Fibroblast of skin of back (primary cell): ENCODE measurements at regions not wholly inside any gene's neighbourhood (a gene's known extent, or its start where the extent isn't known, plus 50 kb on each side); places are given as distances from the start of the nearest gene placed in this dataset.
"Not testable (repeated sequence)": the region's sequence is repeated elsewhere in the genome, so short reads cannot be mapped to it uniquely, and the experiment has no call there.

ENCODE experiments used
- DNase-seq: peaks from one replicate; pipeline ENCODE4 v3.0.0-alpha.2; 2013

- no peak for DNase-seq
These were observed 458.5 kb downstream of the RBFOX1 start for GRCh38 chr16:7791028-7791590.

- DNase-seq, result no peak
These were observed 442.4 kb downstream of the RBFOX1 start for GRCh38 chr16:7775072-7775488.

GRCh38 chr16:7772722-7773121 is 440.1 kb downstream of the RBFOX1 start:
- no peak for DNase-seq

- DNase-seq, result not testable (repeated sequence)
These were observed 436.4 kb downstream of the RBFOX1 start for GRCh38 chr16:7769091-7769490.

GRCh38 chr16:7765079-7765550 is 432.5 kb downstream of the RBFOX1 start:
- no peak for DNase-seq

- no peak for DNase-seq
These were observed 430.5 kb downstream of the RBFOX1 start for GRCh38 chr16:7763111-7763510.
